Natural killer cell (primary cell): ENCODE measurements at regions not wholly inside any gene's neighbourhood (a gene's known extent, or its start where the extent isn't known, plus 50 kb on each side); places are given as distances from the start of the nearest gene placed in this dataset.

Source experiments
- ATAC-seq, 3 donors: fragments of 150-1000 bp in 2 of 3; fragments of 200-7000 bp in 1 of 3; cut with Tn5 transposase; 1 replicate in 1 of 3; 2 replicates in 2 of 3; pipeline ENCODE4 v1.10.0; 2021; ENCODE audit warnings: mild to moderate bottlenecking in 2 of 3, moderate library complexity in 2 of 3
- DNase-seq, 2 donors: peaks; one replicate each; pipeline versions ENCODE4 v3.0.0 to v3.0.0-alpha.2; 2013 to 2021; ENCODE audit warnings: mixed read lengths in 1 of 2
- H3K27ac ChIP-seq: one replicate; pipeline ENCODE4 v1.5.1; 2013; ENCODE audit warnings: mild to moderate bottlenecking, low read length
- H3K27me3 ChIP-seq: one replicate; pipeline ENCODE4 v1.6.1; 2013; ENCODE audit warnings: low read length; ENCODE audit not compliant: control insufficient read depth, insufficient read depth
- H3K36me3 ChIP-seq: one replicate; pipeline ENCODE4 v1.6.1; 2013; ENCODE audit warnings: low read length; ENCODE audit not compliant: control insufficient read depth, insufficient read depth
- H3K4me1 ChIP-seq: one replicate; pipeline ENCODE4 v1.6.1; 2013; ENCODE audit warnings: low read length; ENCODE audit not compliant: control insufficient read depth, insufficient read depth
- H3K4me3 ChIP-seq: one replicate; pipeline ENCODE4 v1.5.1; 2013; ENCODE audit warnings: low read length
- H3K9me3 ChIP-seq: one replicate; pipeline ENCODE4 v1.6.1; 2013; ENCODE audit warnings: low read length; ENCODE audit not compliant: control insufficient read depth, insufficient read depth
- H3K27ac Mint-ChIP-seq, 2 donors: one replicate each; pipeline ENCODE4 v1.8.0; 2022; ENCODE audit warnings: mild to moderate bottlenecking in 2 of 2, mixed read lengths in 2 of 2, moderate library complexity in 1 of 2
- H3K27me3 Mint-ChIP-seq, 2 donors: one replicate each; pipeline ENCODE4 v1.8.0; 2022; ENCODE audit warnings: low read depth in 2 of 2, mixed read lengths in 2 of 2
- H3K36me3 Mint-ChIP-seq: one replicate; pipeline ENCODE4 v1.8.0; 2022; ENCODE audit warnings: mixed read lengths
- H3K4me1 Mint-ChIP-seq, 2 donors: one replicate each; pipeline ENCODE4 v1.8.0; 2022; ENCODE audit warnings: mixed read lengths in 2 of 2
- H3K4me3 Mint-ChIP-seq: one replicate; pipeline ENCODE4 v1.8.0; 2022; ENCODE audit warnings: mild to moderate bottlenecking, moderate library complexity, mixed read lengths
- H3K9me3 Mint-ChIP-seq, 2 donors: one replicate each; pipeline ENCODE4 v1.8.0; 2022; ENCODE audit warnings: mixed read lengths in 2 of 2
- WGBS: methylation state at CpG from one replicate; pipeline ENCODE4 v1.1.7; 2013; ENCODE audit warnings: missing lambda C conversion rate; ENCODE audit not compliant: insufficient coverage; 5-methylcytosine and 5-hydroxymethylcytosine counted together
- intact Hi-C: fragments of 100-400 bp; cut with micrococcal nuclease; formaldehyde crosslinking; loops from one replicate; pipeline ENCODE4 v1.14.2; 2022
- TF ChIP-seq, protein P1 (sequence below): fragments of 200-600 bp; IDR thresholded peaks from one replicate; pipeline ENCODE4 v1.8.0; 2022; ENCODE audit warnings: antibody characterized with exemption

DNA sequence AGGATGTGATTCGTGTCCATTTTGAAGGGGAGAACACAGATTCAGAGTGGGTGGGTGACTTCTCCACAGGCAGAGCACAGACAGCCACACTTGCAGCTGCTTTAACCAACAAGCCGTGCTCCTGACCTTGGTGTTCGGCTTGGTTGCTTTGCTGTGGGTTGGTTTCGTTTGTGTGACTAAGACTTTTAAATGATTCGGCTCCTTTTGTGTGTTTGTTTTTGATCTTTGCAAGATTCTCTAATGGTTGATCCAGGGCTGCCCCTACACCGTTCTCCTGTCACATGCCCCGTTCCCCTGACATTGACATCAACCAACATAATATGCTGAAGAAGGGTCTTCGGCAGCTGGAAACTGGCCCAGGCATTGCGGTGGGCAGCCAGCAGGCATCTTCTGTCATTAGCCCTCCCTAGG, 95.9 kb upstream of the MBOAT2 start:
- Mint-ChIP-seq H3K27ac (no peak overlapping the region), H3K4me1 (peaks cover 6 to 13% of the 10 kb centered on the region in 2 donors), H3K36me3 (no peaks in the 10 kb centered on the region), H3K4me3 (no peak overlapping the region), H3K27me3 (peaks cover 2 to 22% of the 10 kb centered on the region in 2 donors), H3K9me3 (no peaks in the 10 kb centered on the region)
- intact Hi-C loops, result no loop called here
- no peak overlapping the region for H3K4me3 ChIP-seq
- WGBS, result 30% methylated on average over 9 of the region's 9 CpGs
- DNase-seq (no peak), ATAC-seq (no peak)
- no peak overlapping the region for H3K27ac ChIP-seq
- no peaks in the 10 kb centered on the region for H3K9me3 ChIP-seq
- no peaks in the 10 kb centered on the region for H3K36me3 ChIP-seq
- TF ChIP-seq, protein P1, sequence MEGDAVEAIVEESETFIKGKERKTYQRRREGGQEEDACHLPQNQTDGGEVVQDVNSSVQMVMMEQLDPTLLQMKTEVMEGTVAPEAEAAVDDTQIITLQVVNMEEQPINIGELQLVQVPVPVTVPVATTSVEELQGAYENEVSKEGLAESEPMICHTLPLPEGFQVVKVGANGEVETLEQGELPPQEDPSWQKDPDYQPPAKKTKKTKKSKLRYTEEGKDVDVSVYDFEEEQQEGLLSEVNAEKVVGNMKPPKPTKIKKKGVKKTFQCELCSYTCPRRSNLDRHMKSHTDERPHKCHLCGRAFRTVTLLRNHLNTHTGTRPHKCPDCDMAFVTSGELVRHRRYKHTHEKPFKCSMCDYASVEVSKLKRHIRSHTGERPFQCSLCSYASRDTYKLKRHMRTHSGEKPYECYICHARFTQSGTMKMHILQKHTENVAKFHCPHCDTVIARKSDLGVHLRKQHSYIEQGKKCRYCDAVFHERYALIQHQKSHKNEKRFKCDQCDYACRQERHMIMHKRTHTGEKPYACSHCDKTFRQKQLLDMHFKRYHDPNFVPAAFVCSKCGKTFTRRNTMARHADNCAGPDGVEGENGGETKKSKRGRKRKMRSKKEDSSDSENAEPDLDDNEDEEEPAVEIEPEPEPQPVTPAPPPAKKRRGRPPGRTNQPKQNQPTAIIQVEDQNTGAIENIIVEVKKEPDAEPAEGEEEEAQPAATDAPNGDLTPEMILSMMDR, result no peak
- H3K27me3 ChIP-seq, result peaks cover 1% of the 10 kb centered on the region
- no peaks in the 10 kb centered on the region for H3K4me1 ChIP-seq

DNA sequence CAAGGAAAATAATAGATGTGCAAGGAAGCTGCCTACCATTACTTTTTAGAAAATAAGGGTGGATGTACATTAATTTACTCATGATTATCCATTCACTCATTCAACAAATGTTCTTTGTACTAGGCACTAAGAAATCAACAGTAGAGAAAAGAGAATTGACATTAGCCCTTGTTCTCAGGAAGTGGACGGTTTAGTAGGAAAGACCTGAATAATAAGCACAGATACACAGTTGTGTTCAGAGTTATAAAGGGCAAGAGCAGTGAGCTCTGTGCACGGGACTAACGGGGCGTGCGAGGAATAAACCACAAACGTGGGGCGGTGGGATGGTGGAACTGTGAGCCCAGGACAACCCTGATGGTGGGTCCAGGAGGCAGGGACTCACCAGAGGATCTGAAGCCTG, 94.4 kb upstream of the MBOAT2 start:
- H3K36me3 ChIP-seq, result no peaks in the 10 kb centered on the region
- ATAC-seq (no peak), DNase-seq (no peak)
- peaks cover 3% of the 10 kb centered on the region for H3K27me3 ChIP-seq
- H3K4me3 ChIP-seq, result no peak overlapping the region
- H3K27ac ChIP-seq, result no peak overlapping the region
- Mint-ChIP-seq H3K36me3 (no peaks in the 10 kb centered on the region), H3K27ac (no peak overlapping the region), H3K4me1 (peaks cover 0 to 7% of the 10 kb centered on the region in 2 donors), H3K4me3 (no peak overlapping the region), H3K9me3 (no peaks in the 10 kb centered on the region), H3K27me3 (peaks cover 8 to 26% of the 10 kb centered on the region in 2 donors)
- WGBS, result 92% methylated on average over 7 of the region's 7 CpGs
- intact Hi-C loops, result no loop called here
- H3K9me3 ChIP-seq, result no peaks in the 10 kb centered on the region
- H3K4me1 ChIP-seq, result no peaks in the 10 kb centered on the region
- TF ChIP-seq, protein P1, result no peak

DNA sequence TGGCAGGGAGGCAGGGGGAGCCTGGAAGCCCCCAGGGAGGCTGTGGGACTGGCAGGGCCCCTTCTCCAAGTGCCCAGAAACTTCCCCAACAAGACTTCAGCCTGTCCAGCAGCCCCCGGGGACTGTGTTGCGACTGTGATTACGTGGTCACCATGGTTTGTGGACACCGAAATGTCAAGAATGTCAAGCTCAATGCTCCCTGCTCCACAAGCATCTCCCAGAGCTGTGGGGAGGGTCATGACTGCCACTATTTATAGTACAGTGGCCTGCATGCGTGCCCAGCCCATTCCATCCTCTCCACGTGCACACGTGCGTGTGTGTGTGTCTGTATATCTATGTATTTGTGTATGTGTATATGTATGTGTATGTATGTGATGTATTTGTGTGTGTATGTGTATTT, 93.8 kb upstream of the MBOAT2 start:
- Histone ChIP-seq H3K36me3 (no peaks in the 10 kb centered on the region), H3K27me3 (peaks cover 6% of the 10 kb centered on the region), H3K27ac (no peak overlapping the region), H3K4me3 (no peak overlapping the region), H3K4me1 (no peaks in the 10 kb centered on the region), H3K9me3 (no peaks in the 10 kb centered on the region)
- intact Hi-C loops, result no loop called here
- TF ChIP-seq, protein P1, result no peak
- 91% methylated on average over 8 of the region's 8 CpGs for WGBS
- H3K9me3 Mint-ChIP-seq, result no peaks in the 10 kb centered on the region
- H3K36me3 Mint-ChIP-seq, result no peaks in the 10 kb centered on the region
- H3K27me3 Mint-ChIP-seq, result peaks cover 8 to 24% of the 10 kb centered on the region in 2 donors
- DNase-seq (no peak), ATAC-seq (no peak)
- H3K4me3 Mint-ChIP-seq, result no peak overlapping the region
- H3K4me1 Mint-ChIP-seq, result peaks cover 0 to 5% of the 10 kb centered on the region in 2 donors
- no peak overlapping the region for H3K27ac Mint-ChIP-seq

DNA sequence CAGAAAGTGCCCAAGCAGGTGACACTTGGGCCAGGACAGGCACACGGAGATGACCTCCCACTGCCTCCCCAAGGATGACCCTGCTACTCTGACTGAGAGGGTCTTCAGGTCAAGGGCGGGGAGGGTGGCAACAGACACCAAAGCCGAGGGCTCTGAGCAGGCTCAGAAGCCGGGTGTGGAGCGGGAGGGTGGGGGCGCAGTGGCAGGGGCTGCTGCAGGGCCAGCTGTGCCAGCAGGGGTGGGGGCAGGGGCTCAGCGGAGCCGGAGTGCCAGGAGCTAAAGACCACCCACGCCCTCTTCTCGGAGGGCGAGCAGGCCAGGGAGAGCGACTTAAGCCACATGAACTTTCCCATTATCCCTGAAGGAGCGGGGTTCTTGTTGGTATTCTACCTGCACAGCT, 93.3 kb upstream of the MBOAT2 start:
- Mint-ChIP-seq H3K27me3 (peaks cover 8 to 26% of the 10 kb centered on the region in 2 donors), H3K27ac (no peak overlapping the region), H3K36me3 (no peaks in the 10 kb centered on the region), H3K4me3 (no peak overlapping the region), H3K4me1 (peaks cover 0 to 5% of the 10 kb centered on the region in 2 donors), H3K9me3 (no peaks in the 10 kb centered on the region)
- Histone ChIP-seq H3K36me3 (no peaks in the 10 kb centered on the region), H3K9me3 (no peaks in the 10 kb centered on the region), H3K27ac (no peak overlapping the region), H3K4me1 (no peaks in the 10 kb centered on the region), H3K27me3 (peaks cover 6% of the 10 kb centered on the region), H3K4me3 (no peak overlapping the region)
- 91% methylated on average over 13 of the region's 13 CpGs for WGBS
- ATAC-seq (no peak), DNase-seq (no peak)
- intact Hi-C loops, result no loop called here
- TF ChIP-seq, protein P1, result no peak
